Activated T-helper 17 cell treated with anti-CD3 and anti-CD28 coated beads, Interleukin-2, amount 50 U/mL, for 72 hours (primary cell): ENCODE measurements at regions not wholly inside any gene's neighbourhood (a gene's known extent, or its start where the extent isn't known, plus 50 kb on each side); places are given as distances from the start of the nearest gene placed in this dataset.

ENCODE experiments used
- ATAC-seq: fragments of 150-1000 bp; cut with Tn5 transposase; replicated peaks from 2 replicates; pipeline ENCODE4 v1.10.0; 2021; ENCODE audit warnings: mild to moderate bottlenecking, moderate library complexity
- H3K27ac Mint-ChIP-seq: one replicate; pipeline ENCODE4 v1.8.0; 2022; ENCODE audit warnings: mixed read lengths
- H3K27me3 Mint-ChIP-seq: one replicate; pipeline ENCODE4 v1.8.0; 2022; ENCODE audit warnings: mixed read lengths
- H3K36me3 Mint-ChIP-seq: one replicate; pipeline ENCODE4 v1.8.0; 2022; ENCODE audit warnings: low read depth, mild to moderate bottlenecking, mixed read lengths
- H3K4me1 Mint-ChIP-seq: one replicate; pipeline ENCODE4 v1.8.0; 2022; ENCODE audit warnings: mixed read lengths
- H3K4me3 Mint-ChIP-seq: one replicate; pipeline ENCODE4 v1.8.0; 2022; ENCODE audit warnings: mild to moderate bottlenecking, mixed read lengths
- H3K9me3 Mint-ChIP-seq: one replicate; pipeline ENCODE4 v1.8.0; 2022; ENCODE audit warnings: mixed read lengths

GRCh38 chr3:10706740-10707399 is 109.2 kb upstream of the SLC6A11 start:
- Mint-ChIP-seq H3K4me1 (no peaks in the 10 kb centered on the region), H3K27ac (no peak overlapping the region), H3K4me3 (peak overlapping the region; percentile 30), H3K27me3 (peaks cover 67% of the 10 kb centered on the region), H3K9me3 (no peaks in the 10 kb centered on the region), H3K36me3 (no peaks in the 10 kb centered on the region)
- ATAC-seq: no peak

GRCh38 chr3:10707400-10708215 is 108.4 kb upstream of the SLC6A11 start:
- no peak for ATAC-seq
- Mint-ChIP-seq H3K36me3 (no peaks in the 10 kb centered on the region), H3K27ac (no peak overlapping the region), H3K9me3 (no peaks in the 10 kb centered on the region), H3K4me1 (no peaks in the 10 kb centered on the region), H3K4me3 (no peak overlapping the region), H3K27me3 (peaks cover 68% of the 10 kb centered on the region)

DNA sequence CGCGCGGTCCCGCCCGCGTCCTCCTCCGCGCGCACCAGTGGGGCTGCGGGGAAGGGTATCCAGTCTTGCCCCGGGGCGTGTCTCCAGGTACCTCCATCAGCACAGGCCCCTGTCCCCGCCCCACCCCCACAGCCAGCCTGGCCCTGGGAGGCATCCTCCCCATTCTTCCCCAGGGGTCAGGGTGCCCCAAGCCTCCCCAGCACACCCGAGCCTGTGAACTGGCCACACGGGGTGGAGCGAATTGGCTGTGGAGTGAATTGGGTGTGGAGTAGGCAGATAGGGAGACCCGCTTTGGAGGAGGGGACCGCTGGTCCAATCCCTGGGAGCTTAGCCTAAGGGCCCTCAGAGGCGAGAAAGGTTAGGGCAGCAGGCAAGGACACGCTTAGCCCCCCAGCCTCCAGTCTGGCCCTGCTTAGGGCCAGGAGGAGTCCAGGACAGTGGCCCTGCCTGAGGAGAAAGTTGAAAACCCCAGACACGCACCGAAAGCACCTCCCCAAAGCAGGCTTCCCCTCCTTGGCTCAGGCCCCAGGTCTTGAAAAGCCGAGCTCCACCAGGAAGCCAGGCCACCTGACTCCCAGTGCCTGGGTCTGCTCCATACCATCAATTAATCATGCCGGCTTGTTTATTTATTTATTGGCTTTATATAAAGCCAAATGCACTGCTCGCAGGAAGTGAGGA is 107.7 kb upstream of the SLC6A11 start:
- no peaks in the 10 kb centered on the region for H3K36me3 Mint-ChIP-seq
- peaks cover 71% of the 10 kb centered on the region for H3K27me3 Mint-ChIP-seq
- no peaks in the 10 kb centered on the region for H3K9me3 Mint-ChIP-seq
- H3K4me3 Mint-ChIP-seq: peak overlapping the region; percentile 5
- no peak overlapping the region for H3K27ac Mint-ChIP-seq
- H3K4me1 Mint-ChIP-seq: no peaks in the 10 kb centered on the region
- ATAC-seq: no peak

GRCh38 chr3:10709110-10709781 is 106.8 kb upstream of the SLC6A11 start:
- no peak overlapping the region for H3K27ac Mint-ChIP-seq
- ATAC-seq: no peak
- H3K36me3 Mint-ChIP-seq: no peaks in the 10 kb centered on the region
- no peaks in the 10 kb centered on the region for H3K9me3 Mint-ChIP-seq
- peaks cover 66% of the 10 kb centered on the region for H3K27me3 Mint-ChIP-seq
- H3K4me1 Mint-ChIP-seq: no peaks in the 10 kb centered on the region
- H3K4me3 Mint-ChIP-seq: peak overlapping the region; percentile 5

DNA sequence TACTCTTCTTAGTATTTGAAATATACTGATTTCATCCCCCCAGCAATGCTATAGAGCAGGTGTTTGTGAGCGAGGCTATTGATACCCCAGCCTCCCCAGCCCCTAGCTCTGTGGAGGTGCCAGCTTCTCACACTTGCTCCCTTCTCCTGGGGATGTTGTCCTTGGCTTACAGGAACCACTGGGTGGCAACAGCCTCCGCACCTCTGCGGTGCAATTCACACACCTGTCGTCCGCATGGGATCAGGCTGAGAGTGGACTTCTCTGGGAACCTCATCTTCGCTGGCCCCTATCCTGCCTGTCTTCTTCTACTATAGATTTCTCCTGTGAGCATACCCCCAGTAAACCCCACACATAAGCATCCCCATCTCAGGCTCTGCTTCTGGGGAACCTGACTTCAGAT is 103.9 kb upstream of the SLC6A11 start:
- no peaks in the 10 kb centered on the region for H3K9me3 Mint-ChIP-seq
- no peak overlapping the region for H3K27ac Mint-ChIP-seq
- ATAC-seq: no peak
- peaks cover 45% of the 10 kb centered on the region for H3K27me3 Mint-ChIP-seq
- H3K4me1 Mint-ChIP-seq: no peaks in the 10 kb centered on the region
- no peak overlapping the region for H3K4me3 Mint-ChIP-seq
- no peaks in the 10 kb centered on the region for H3K36me3 Mint-ChIP-seq

DNA sequence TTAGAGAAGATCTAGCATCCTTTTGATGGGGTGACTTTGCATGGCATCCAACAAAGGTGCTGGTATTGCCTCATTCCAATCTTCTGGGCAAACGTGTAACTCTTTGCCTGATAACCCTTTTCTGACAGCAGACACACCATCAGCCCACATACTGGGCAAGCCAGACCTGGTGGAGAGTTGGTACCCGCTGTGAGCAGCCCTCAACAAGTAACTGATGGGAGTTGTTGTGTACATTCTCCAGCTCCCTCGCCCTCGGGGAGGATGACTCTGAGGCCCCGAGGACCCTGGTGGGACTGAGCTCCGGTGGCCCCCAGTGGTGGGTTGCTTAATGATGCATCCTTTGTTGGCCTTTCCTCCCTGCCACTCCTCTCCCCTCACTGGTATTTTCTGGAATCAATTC is 102.4 kb upstream of the SLC6A11 start:
- no peak for ATAC-seq
- Mint-ChIP-seq H3K27ac (no peak overlapping the region), H3K27me3 (peaks cover 43% of the 10 kb centered on the region), H3K4me1 (no peaks in the 10 kb centered on the region), H3K9me3 (no peaks in the 10 kb centered on the region), H3K36me3 (no peaks in the 10 kb centered on the region), H3K4me3 (no peak overlapping the region)

DNA sequence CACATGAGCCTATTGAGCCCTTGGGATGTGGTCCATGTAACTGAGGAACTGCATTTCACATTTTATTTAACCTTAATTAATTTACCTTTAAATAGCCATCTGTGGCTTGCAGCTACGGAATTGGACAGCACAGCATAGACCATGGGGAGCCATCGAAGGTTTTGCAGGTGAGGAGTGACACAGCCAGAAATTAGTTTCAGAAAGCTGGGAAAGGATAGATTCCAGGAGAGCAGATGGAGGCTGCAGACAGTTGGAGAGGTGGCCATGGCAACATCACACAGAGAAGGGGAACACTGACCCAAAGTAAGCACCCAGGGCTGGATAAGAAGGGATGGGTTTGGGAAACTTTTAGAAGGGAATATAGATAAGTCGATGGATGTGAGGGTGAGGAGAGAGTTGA is 100.1 kb upstream of the SLC6A11 start:
- Mint-ChIP-seq H3K4me1 (no peaks in the 10 kb centered on the region), H3K36me3 (no peaks in the 10 kb centered on the region), H3K4me3 (no peak overlapping the region), H3K27me3 (peaks cover 28% of the 10 kb centered on the region), H3K9me3 (no peaks in the 10 kb centered on the region), H3K27ac (no peak overlapping the region)
- ATAC-seq: no peak

DNA sequence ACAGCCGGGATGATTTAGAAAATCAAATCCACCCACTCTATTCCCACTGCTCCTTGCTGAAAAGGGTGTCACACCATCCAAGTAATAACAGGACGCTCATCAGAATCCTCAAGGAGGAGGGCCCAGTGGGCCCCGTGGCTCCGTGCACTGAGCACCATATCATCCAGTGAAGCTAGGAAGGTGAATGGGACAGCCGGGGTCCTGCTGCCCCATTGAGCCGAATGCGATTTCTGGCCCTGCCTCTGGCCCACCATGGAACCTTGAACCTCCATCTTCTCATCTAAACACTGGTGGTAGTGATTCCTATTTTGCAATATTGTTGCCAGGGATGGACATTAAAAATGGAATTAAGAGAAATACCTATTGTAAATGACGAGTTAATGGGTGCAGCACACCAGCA is 99.1 kb upstream of the SLC6A11 start:
- H3K27me3 Mint-ChIP-seq: peaks cover 28% of the 10 kb centered on the region

GRCh38 chr3:10717756-10718155 is 98.3 kb upstream of the SLC6A11 start:
- Mint-ChIP-seq H3K36me3 (no peaks in the 10 kb centered on the region), H3K9me3 (no peaks in the 10 kb centered on the region), H3K27me3 (peaks cover 21% of the 10 kb centered on the region), H3K4me3 (no peak overlapping the region), H3K27ac (no peak overlapping the region), H3K4me1 (no peaks in the 10 kb centered on the region)
- no peak for ATAC-seq

More for the DNA sequence above, 99.1 kb upstream of the SLC6A11 start:
- no peak for ATAC-seq
- H3K36me3 Mint-ChIP-seq: no peaks in the 10 kb centered on the region
- H3K9me3 Mint-ChIP-seq: no peaks in the 10 kb centered on the region
- no peak overlapping the region for H3K27ac Mint-ChIP-seq
- H3K4me3 Mint-ChIP-seq: no peak overlapping the region
- H3K4me1 Mint-ChIP-seq: no peaks in the 10 kb centered on the region

GRCh38 chr3:10721101-10721500 is 94.9 kb upstream of the SLC6A11 start:
- no peak overlapping the region for H3K27ac Mint-ChIP-seq
- no peaks in the 10 kb centered on the region for H3K9me3 Mint-ChIP-seq
- no peak overlapping the region for H3K4me3 Mint-ChIP-seq
- H3K4me1 Mint-ChIP-seq: no peaks in the 10 kb centered on the region
- no peak for ATAC-seq
- peaks cover 14% of the 10 kb centered on the region for H3K27me3 Mint-ChIP-seq
- no peaks in the 10 kb centered on the region for H3K36me3 Mint-ChIP-seq

- Mint-ChIP-seq H3K27ac (no peak overlapping the region), H3K36me3 (no peaks in the 10 kb centered on the region), H3K9me3 (no peaks in the 10 kb centered on the region), H3K4me1 (no peaks in the 10 kb centered on the region), H3K27me3 (peaks cover 21% of the 10 kb centered on the region), H3K4me3 (no peak overlapping the region)
- no peak for ATAC-seq
Measured at GRCh38 chr3:10722911-10723310, 93.1 kb upstream of the SLC6A11 start.

DNA sequence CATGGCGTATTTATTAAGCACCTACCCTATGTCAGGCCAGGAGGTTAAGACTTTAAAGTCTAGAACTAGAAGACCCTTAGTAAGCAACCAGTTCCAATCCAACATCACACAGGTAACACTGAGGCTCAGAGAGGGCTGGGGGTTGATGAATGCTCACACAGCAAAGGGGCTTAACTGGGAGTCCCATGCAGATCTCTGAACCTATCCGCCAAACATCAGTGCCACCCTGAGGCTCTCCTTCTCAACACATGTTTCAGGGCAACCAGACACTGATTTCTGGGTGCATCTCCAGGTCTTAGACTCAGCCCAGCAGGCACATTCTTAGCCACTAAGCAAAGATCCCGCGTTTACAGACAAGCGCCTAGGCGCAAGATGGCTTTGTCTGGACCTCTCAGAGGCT is 92.0 kb upstream of the SLC6A11 start:
- no peak overlapping the region for H3K27ac Mint-ChIP-seq
- H3K4me1 Mint-ChIP-seq: no peaks in the 10 kb centered on the region
- H3K36me3 Mint-ChIP-seq: no peaks in the 10 kb centered on the region
- no peak overlapping the region for H3K4me3 Mint-ChIP-seq
- peaks cover 27% of the 10 kb centered on the region for H3K27me3 Mint-ChIP-seq
- ATAC-seq: no peak
- peaks cover 2% of the 10 kb centered on the region for H3K9me3 Mint-ChIP-seq

DNA sequence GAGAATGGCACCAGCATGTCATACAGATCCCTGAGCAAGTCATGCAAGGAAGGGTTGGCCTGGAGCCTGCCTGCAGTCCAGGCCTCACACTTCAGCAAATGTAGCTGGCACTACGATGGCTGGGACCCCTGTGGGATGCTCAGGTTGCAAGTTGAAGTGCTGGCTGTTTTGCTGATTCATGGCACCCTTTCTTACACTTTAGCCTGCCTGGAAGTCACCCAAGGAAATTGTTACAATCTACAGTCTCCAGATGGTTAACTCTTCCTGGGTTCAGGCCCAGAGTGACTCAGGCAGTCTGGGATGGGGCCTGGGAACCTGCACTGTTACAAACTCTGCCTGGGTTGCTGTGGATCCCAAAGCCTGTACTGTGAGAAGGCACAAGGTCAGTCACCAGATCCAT is 91.0 kb upstream of the SLC6A11 start:
- no peak for ATAC-seq
- H3K9me3 Mint-ChIP-seq: peaks cover 3% of the 10 kb centered on the region
- H3K27me3 Mint-ChIP-seq: peaks cover 29% of the 10 kb centered on the region
- no peak overlapping the region for H3K27ac Mint-ChIP-seq
- H3K4me1 Mint-ChIP-seq: no peaks in the 10 kb centered on the region
- no peak overlapping the region for H3K4me3 Mint-ChIP-seq
- H3K36me3 Mint-ChIP-seq: no peaks in the 10 kb centered on the region

GRCh38 chr3:10725846-10726245 is 90.2 kb upstream of the SLC6A11 start:
- H3K4me1 Mint-ChIP-seq: no peaks in the 10 kb centered on the region
- no peak overlapping the region for H3K4me3 Mint-ChIP-seq
- peaks cover 3% of the 10 kb centered on the region for H3K9me3 Mint-ChIP-seq
- H3K36me3 Mint-ChIP-seq: no peaks in the 10 kb centered on the region
- no peak for ATAC-seq
- no peak overlapping the region for H3K27ac Mint-ChIP-seq
- H3K27me3 Mint-ChIP-seq: peaks cover 27% of the 10 kb centered on the region
